GM18951 (cell line): ENCODE measurements at regions not wholly inside any gene's neighbourhood (a gene's known extent, or its start where the extent isn't known, plus 50 kb on each side); places are given as distances from the start of the nearest gene placed in this dataset.
"Not testable (repeated sequence)": the region's sequence is repeated elsewhere in the genome, so short reads cannot be mapped to it uniquely, and the experiment has no call there.

Source experiments
- POLR2A ChIP-seq: IDR thresholded peaks from 4 replicates; pipeline ENCODE4 v1.6.1; 2011; ENCODE audit warnings: mild to moderate bottlenecking; ENCODE audit not compliant: insufficient read length, insufficient read depth; ENCODE audit errors: extremely low read depth
- in situ Hi-C: fragments of 300-500 bp; cut with MboI; formaldehyde crosslinking; loops from one replicate; pipeline ENCODE4 v1.12.0; 2022; ENCODE audit warnings: low sequenced_read_pairs, mixed read lengths, inconsistent platforms; ENCODE audit not compliant: unreplicated experiment

- in situ Hi-C loops = no loop called here
- no peak for TF ChIP-seq POLR2A
Observed at GRCh38 chr4:13721894-13722293, 94.4 kb upstream of the BOD1L1 start.

DNA sequence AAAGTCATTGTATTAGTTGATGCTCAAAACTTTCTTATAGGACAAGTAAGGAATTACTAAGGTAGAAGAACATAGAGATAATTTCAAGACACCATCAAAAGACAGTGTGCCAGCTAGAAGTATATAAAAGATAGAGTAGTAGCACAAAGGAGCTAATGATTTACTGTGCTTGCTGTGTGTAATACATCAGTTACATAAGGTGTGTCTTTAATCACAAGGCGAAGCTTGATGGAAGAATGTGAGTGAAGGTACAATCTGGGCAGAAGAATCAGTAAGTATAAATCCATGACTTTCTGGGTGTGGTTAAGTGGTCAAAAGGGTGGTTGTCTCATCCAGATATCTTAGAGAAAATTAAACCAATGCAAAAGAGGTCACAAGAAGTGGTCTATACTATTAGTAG is 95.1 kb upstream of the BOD1L1 start:
- in situ Hi-C loops = no loop called here
- TF ChIP-seq POLR2A = no peak

DNA sequence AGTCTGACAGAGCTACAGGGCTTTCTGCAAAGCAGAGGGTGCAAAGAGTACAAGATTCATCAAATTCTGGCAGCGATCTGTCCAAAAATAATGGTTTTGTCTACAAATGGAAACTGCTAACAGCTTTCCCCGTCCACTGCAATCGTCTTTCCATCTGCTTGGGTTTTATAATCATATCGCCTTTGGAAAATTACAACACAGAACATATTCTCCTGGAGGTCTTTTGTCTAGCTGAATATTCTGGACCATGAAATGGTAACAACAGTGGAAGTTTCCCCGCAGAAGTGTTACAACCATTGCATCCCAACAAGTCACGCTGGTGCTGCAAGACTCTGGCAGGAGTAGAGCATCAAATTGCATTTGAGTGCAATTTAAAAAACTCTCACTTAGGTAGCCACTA is 101.2 kb upstream of the BOD1L1 start:
- in situ Hi-C loops = no loop called here
- no peak for TF ChIP-seq POLR2A

- no peak for TF ChIP-seq POLR2A
- in situ Hi-C loops = no loop called here
Observed at GRCh38 chr4:13731019-13731418, 103.5 kb upstream of the BOD1L1 start.

- in situ Hi-C loops = no loop called here
- no peak for TF ChIP-seq POLR2A
Observed at GRCh38 chr4:13733817-13734216, 106.3 kb upstream of the BOD1L1 start.

- in situ Hi-C loops = no loop called here
- TF ChIP-seq POLR2A = no peak
Observed at GRCh38 chr4:13750594-13750993, 123.1 kb upstream of the BOD1L1 start.

GRCh38 chr4:13761581-13761980 is 134.1 kb upstream of the BOD1L1 start:
- in situ Hi-C loops = not testable (repeated sequence)

DNA sequence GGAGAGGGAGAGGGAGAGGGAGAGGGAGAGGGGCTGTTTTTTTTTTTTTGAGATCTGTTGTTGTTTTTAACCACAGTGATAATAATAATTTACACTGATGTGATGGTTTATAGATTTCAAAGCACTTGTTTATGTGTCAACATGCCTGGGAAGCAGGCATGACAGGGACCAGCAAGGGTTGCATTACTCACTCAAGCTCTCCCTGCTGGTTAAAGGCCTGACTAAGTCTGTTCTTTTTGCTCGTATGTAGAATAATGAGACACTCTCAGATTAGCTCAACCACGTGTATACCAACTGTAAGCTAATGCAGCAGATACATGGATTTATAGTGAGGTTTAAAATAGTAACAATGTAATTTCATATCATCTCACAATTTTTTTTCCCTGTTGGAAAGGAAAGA is 134.6 kb upstream of the BOD1L1 start:
- TF ChIP-seq POLR2A = no peak

GRCh38 chr4:13763707-13764106 is 136.2 kb upstream of the BOD1L1 start:
- TF ChIP-seq POLR2A = no peak
- in situ Hi-C loops = no loop called here

More for the DNA sequence above, 134.6 kb upstream of the BOD1L1 start:
- in situ Hi-C loops = no loop called here

DNA sequence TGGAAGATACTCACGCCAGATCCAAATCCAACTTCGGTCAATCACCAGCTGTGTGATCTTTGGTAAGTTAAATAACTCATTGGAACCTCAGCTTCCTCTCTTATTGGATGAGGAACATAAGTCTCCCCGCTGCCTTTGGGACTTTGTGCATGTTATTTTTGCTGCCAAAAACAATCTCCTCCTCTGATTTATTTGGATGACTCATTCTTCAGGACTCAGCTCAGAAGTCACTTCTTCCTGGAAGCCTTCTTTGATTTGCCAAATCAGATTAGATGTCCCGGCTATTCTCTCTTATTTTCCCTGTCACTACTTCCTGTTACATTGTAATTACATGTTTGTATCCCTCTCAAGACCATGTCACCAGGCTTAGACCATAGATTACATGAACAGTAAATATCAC is 138.0 kb upstream of the BOD1L1 start:
- in situ Hi-C loops = no loop called here
- no peak for TF ChIP-seq POLR2A

DNA sequence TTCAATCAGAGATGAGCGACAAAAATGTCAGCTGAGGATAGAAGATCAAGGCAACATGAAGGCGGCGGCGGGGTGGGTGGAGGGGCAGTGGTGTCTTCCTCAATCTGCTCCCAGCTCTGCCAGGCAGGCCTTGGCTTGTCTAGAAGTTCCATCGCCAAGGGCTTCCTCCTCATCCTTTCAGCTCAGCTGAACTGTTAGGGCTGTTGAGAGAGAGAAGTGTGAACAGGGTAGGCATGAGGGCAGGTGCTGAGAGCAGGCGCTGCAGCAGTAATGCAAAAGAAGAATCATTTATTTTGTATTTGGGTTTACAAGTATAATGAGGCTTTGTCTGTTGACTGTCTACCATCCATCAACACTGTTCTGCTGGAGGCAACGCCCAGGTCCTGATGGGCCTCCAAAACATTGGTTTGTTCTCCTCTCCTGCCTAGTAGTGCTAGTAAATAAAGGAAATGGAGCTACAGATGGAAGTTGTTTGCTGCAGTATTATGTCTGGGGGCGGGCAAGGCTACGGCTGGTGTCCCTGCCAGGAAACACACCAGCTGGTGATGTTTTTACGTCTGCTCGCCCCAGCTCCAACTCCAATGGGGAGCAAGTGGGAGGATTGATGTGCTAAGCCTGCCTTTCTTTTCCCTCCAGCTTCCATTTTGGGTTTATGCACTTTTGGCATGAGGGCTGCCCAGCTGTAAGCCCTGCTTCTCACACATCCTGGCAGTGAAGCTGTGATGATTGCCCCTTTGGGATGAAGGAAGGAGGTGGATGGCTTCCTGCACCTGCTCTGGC is 139.4 kb upstream of the BOD1L1 start:
- in situ Hi-C loops = no loop called here
- no peak for TF ChIP-seq POLR2A

- no peak for TF ChIP-seq POLR2A
Observed at GRCh38 chr4:13777341-13777740, 149.8 kb upstream of the BOD1L1 start.

DNA sequence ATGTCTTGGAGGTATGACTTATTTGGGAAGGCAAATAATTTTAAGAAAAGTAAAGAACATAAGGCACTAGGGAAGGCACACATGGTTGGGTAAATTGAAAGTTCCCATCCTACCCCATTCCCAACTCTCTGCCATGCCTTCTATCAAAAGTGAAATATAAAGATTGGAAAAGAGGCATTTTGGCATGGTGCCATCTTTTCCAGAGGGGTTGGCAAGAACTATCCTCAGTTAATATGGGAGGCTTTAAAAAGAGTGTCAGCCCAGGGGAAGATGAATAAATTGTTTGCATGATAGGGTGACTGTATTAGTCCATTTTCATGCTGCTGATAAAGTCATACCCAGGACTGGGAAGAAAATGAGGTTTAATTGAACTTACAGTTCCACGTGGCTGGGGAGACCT is 150.8 kb upstream of the BOD1L1 start:
- TF ChIP-seq POLR2A = no peak
- in situ Hi-C loops = no loop called here

More at GRCh38 chr4:13777341-13777740, 149.8 kb upstream of the BOD1L1 start:
- in situ Hi-C loops = no loop called here

GRCh38 chr4:13782231-13782630 is 154.7 kb upstream of the BOD1L1 start:
- TF ChIP-seq POLR2A = no peak
- in situ Hi-C loops = no loop called here
